ENCODE measurements at regions not wholly inside any gene's neighbourhood (a gene's known extent, or its start where the extent isn't known, plus 50 kb on each side); places are given as distances from the start of the nearest gene placed in this dataset.

- H3K4me3 ChIP-seq, result no peak overlapping the region
- H3K4me1 ChIP-seq, result no peaks in the 10 kb centered on the region
- H3K9me3 ChIP-seq, result peaks cover 0 to 4% (median 0%) of the 10 kb centered on the region in 3 donors
- in situ Hi-C loops (cut with MboI; ENCODE audit: low sequenced_read_pairs in 4 of 4) (no loop called here), intact Hi-C loops (cut with DNase I; ENCODE audit: low total_unique reads) (no loop called here)
- TF ChIP-seq, protein P1, sequence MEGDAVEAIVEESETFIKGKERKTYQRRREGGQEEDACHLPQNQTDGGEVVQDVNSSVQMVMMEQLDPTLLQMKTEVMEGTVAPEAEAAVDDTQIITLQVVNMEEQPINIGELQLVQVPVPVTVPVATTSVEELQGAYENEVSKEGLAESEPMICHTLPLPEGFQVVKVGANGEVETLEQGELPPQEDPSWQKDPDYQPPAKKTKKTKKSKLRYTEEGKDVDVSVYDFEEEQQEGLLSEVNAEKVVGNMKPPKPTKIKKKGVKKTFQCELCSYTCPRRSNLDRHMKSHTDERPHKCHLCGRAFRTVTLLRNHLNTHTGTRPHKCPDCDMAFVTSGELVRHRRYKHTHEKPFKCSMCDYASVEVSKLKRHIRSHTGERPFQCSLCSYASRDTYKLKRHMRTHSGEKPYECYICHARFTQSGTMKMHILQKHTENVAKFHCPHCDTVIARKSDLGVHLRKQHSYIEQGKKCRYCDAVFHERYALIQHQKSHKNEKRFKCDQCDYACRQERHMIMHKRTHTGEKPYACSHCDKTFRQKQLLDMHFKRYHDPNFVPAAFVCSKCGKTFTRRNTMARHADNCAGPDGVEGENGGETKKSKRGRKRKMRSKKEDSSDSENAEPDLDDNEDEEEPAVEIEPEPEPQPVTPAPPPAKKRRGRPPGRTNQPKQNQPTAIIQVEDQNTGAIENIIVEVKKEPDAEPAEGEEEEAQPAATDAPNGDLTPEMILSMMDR (IDR thresholded peaks at IDR 0.05 in 4 of 5, conservative IDR thresholded peaks at IDR 0.05 in 1 of 5), result no peak
- TF ChIP-seq POLR2A (IDR thresholded peaks at IDR 0.05), result no peak
- no peaks in the 10 kb centered on the region for H3K27me3 ChIP-seq
- no peak for ATAC-seq
- H3K27ac ChIP-seq, result no peak overlapping the region
- no peak for DNase-seq
- no peaks in the 10 kb centered on the region for H3K36me3 ChIP-seq
Observed at GRCh38 chr5:6900247-6901227, 187.3 kb downstream of the TENT4A start.

GRCh38 chr5:6902094-6902493 is 188.9 kb downstream of the TENT4A start:
- intact Hi-C loops (cut with DNase I; ENCODE audit: low total_unique reads) (no loop called here), in situ Hi-C loops (cut with MboI; ENCODE audit: low sequenced_read_pairs in 4 of 4) (no loop called here)
- Histone ChIP-seq H3K9me3 (no peaks in the 10 kb centered on the region), H3K27me3 (no peaks in the 10 kb centered on the region), H3K4me1 (no peaks in the 10 kb centered on the region), H3K27ac (no peak overlapping the region), H3K36me3 (no peaks in the 10 kb centered on the region), H3K4me3 (no peak overlapping the region)
- TF ChIP-seq POLR2A (IDR thresholded peaks at IDR 0.05), result no peak
- TF ChIP-seq, protein P1 (IDR thresholded peaks at IDR 0.05 in 4 of 5, conservative IDR thresholded peaks at IDR 0.05 in 1 of 5), result no peak
- no peak for DNase-seq
- ATAC-seq, result no peak

DNA sequence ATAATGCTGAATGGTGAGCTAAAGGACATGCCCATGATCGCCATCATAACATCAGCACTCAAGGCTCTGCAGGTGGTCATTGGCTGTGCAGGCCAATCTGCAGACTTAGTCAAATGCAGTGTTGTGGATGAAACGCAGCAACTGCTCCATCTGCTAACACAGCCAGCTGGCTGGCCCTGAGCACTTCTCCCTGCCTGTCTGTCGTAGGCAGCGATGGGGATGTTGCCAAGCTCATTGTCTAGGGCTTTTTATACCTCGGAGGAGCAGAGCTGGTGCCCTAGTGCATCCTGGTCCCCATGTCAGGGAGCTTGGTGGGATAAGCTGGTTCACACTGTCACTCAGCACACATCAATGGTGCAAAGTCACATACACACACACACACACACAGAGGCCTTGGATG is 189.4 kb downstream of the TENT4A start:
- Histone ChIP-seq H3K36me3 (no peaks in the 10 kb centered on the region), H3K4me1 (no peaks in the 10 kb centered on the region), H3K4me3 (no peak overlapping the region), H3K27ac (no peak overlapping the region), H3K27me3 (no peaks in the 10 kb centered on the region), H3K9me3 (no peaks in the 10 kb centered on the region)
- in situ Hi-C loops (cut with MboI; ENCODE audit: low sequenced_read_pairs in 4 of 4) (no loop called here), intact Hi-C loops (cut with DNase I; ENCODE audit: low total_unique reads) (no loop called here)
- TF ChIP-seq, protein P1 (IDR thresholded peaks at IDR 0.05 in 4 of 5, conservative IDR thresholded peaks at IDR 0.05 in 1 of 5), result no peak
- no peak for TF ChIP-seq POLR2A (IDR thresholded peaks at IDR 0.05)
- ATAC-seq, result no peak
- DNase-seq, result no peak

- intact Hi-C loops (cut with DNase I; ENCODE audit: low total_unique reads), result no loop called here
- no peaks in the 10 kb centered on the region for H3K27me3 ChIP-seq
- TF ChIP-seq, protein P1 (IDR thresholded peaks at IDR 0.05 in 4 of 5, conservative IDR thresholded peaks at IDR 0.05 in 1 of 5), result no peak
- TF ChIP-seq POLR2A (IDR thresholded peaks at IDR 0.05), result no peak
- H3K9me3 ChIP-seq, result no peaks in the 10 kb centered on the region
- in situ Hi-C loops (cut with MboI; ENCODE audit: low sequenced_read_pairs in 4 of 4), result no loop called here
- no peak overlapping the region for H3K27ac ChIP-seq
- ATAC-seq (no peak), DNase-seq (no peak)
- H3K4me3 ChIP-seq, result no peak overlapping the region
- H3K4me1 ChIP-seq, result no peaks in the 10 kb centered on the region
- no peaks in the 10 kb centered on the region for H3K36me3 ChIP-seq
Observed at GRCh38 chr5:6903934-6904333, 190.7 kb downstream of the TENT4A start.

Measured in gastrocnemius medialis (tissue), 4 donors.